COLO829 (cell line): ENCODE measurements at regions not wholly inside any gene's neighbourhood (a gene's known extent, or its start where the extent isn't known, plus 50 kb on each side); places are given as distances from the start of the nearest gene placed in this dataset.
"Not testable (repeated sequence)": the region's sequence is repeated elsewhere in the genome, so short reads cannot be mapped to it uniquely, and the experiment has no call there.

Experiments used
- DNase-seq: peaks from one replicate; pipeline ENCODE4 v3.0.0; 2012; ENCODE audit warnings: low spot score

DNA sequence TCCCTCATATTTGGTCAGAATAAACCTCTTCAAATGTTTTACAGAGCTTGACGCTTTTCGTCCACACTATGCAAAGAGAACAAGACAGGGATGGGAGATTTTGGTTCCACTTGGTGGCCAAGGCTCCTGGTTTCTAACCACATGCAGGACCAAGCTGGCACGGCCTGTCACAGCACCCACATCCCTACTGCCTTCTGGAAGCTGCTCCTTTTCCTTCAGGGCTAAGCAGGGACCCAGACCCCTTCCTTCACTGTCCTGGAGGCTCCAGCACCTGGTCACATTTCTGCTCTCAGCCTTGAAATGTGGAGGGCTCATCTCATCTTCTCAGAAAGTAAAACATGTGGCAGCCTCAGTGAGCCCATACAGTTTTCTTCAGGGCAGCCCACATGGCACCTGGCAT is 50.4 kb upstream of the ARHGEF7 start:
- DNase-seq: no peak

DNA sequence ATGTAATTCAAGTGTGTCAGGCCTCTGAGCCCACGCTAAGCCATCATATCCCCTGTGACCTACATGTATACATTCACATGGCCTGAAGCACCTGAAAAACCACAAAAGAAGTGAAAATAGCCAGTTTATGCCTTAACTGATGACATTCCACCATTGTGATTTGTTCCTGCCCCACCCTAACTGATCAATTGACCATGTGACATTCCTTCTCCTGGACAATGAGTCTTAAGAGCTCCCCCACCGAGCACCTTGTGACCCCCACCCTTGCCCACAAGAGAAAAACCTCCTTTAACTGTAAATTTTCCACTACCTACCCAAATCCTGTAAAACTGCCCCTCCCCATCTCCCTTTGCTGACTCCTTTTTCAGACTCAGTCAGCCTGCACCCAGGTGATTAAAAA is 52.1 kb upstream of the ARHGEF7 start:
- no peak for DNase-seq

DNA sequence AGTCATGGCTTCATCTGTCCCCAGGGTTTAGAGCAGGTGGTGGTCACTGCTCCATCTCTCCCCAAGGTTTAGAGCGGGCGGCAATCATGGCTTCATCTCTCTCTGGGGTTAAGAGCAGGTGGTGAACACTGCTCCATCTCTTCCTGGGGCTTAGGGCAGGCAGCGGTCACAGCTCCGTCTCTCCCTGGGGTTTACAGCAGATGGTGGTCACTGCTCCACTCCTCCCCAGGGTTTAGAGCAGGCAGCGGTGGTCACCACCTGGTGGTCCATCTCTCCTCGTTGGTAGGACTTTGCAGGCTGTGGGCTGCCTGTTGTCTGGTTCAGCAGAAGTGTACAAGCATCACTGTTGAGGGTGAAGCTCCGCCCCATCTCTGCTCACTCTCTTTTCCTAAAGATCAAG is 52.8 kb upstream of the ARHGEF7 start:
- DNase-seq: no peak

DNA sequence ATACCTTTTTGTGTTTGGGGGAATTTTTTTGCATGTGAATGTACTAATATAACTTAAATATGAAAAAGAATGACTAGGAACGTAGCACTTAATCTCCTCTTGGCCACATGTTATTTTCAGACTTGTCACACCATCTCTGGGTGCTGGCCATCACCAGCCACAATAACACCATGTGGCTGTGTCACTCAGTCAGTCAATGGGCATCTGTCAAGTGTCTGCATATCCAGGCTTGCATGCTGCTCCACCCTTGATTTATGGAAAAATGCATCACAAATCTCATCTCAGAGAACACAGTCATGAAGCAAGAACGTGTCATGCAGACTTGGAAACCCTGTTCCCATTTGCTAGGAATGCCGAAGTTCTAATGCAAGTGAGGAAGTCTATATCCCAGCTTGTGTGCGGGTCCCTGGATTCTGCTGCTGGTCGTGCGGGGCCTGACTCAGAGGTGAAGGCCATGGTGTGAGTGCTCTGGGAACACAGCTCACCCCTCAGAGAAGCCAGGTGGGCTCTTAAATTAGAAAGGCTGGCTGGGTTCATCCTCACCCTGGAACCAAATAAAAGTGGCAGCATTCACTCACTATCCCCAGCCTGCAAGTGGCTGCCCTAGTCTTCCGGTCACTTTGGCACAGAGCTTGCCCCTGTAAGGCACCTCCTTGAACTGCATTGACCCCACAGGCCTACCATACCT is 53.6 kb upstream of the ARHGEF7 start:
- no peak for DNase-seq

DNA sequence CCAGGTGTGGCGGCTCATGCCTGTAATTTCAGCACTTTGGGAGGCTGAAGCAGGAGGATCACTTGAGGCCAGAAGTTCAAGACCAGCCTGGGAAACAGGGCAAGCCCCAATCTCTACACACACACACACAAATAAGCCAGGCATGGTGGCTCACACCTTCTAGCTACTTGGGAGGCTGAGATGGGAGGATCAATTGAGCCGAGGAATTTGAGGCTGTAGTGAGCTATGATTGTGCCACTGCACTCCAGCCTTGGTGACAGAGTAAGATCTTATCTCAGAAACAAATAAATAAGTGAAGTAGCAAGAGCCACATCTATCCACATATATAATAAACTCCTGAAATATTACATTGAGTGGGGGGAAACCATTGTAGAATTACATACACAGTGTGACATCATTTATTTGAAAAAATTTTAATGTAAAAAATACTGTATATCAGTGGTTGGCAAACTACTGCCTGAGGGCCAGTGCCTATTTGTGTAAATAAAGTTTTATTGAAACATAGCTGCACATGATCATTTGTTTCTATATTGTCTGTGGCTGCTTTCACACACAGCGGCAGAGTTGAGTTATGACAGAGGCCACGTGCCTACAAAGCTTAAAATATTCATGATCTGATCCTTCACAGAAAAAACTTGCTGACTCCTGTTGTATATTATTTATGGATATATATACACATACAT is 54.7 kb upstream of the ARHGEF7 start:
- no peak for DNase-seq

DNA sequence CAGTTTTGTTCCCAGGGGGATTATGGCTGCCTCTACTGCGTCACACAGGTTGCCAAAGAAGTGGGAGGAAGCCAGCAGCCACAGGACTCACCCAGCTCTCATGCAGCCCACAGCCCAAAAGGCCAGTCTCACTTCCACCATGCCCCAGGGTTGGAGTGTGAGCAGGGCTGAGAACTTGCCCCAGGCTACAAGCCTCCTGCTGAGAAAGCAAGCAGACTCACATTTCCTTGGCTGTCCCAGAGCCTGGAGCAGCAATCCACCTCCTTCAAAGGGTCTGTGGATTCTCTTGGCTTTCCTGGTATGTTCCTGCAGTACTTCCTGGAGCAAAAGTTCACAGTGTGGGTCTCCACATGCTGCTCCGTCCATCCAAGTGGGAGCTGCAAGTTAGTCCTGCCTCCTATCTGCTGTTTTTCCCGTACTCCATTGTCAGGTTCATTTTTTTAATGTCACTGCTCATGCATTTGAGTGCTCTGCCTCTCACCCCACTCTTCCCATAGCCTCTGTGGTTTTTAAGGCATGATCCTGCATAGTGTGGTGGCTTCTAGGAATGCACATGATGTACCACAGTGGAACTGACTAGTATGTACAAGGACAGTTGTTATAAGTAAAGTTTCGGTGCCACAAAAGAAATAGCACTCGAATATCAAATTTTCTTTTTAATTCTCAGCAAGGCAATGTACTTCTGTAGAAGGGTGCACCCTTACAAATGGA is 56.2 kb upstream of the ARHGEF7 start:
- DNase-seq: no peak

DNA sequence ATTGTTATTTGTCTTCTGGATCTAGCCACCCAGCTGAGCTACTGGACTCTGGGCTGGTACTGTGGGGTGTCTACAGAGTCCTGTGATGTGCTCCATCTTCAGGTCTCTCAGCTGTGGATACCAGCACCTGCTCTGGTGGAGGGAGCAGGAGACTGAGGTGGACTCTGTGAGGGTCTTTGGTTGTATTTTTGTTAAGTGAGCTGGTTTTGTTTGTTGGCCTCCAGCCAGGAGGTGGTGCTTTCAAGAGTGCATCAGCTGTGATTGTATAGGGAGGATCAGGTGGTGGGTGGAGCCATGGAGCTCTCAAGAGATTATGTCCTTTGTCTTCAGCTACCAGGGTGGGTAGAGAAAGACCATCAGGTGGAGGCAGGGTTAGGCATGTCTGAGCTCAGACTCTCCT is 56.8 kb upstream of the ARHGEF7 start:
- DNase-seq: not testable (repeated sequence)

DNA sequence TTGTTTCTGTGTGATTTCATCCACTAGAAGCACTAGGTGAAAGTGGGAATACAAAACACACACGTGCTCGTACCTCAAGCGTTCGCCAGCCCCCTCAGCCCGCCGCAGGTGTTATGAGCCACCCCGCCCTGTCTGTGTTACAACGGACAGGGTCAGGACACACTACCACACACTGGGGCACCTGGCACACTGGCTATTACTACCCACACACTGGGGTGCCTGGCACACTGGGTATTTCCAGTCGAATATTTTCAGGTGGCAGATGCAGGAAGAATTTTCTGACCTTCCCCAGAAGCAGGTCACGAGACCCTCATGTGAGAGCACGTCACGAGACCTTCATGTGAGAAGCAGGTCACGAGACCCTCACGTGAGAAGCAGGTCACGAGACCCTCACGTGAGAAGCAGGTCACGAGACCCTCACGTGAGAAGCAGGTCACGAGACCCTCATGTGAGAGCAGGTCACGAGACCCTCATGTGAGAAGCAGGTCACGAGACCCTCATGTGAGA is 63.3 kb upstream of the ARHGEF7 start:
- not testable (repeated sequence) for DNase-seq

DNA sequence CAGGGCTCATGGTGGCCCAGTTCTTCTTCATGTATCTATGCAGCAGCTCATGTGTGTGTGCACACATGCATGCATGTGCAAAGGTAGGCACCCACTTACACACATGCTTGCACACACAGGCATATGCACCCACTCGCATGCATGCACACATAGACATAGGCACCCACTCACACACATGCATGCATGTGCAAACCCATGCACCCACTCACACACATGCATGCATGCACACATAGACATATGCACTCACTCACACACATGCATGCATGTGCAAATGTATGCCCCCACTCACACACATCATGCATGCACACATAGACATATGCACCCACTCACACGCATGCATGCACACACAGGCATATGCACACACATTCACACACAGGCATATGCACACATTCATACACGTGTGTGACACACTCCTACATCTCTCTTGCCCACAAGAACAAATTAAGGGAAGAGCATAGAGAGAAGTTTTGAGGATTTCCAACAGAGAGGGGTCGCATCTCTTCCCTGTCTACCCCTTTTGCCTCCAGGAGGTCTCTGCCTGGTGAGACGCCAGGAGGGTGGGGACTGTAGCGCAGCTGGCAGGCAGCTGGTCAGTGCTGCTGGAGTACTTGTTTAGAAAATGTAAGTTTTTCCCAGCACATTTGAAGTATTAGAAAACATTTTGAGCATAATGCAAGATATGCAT is 63.9 kb upstream of the ARHGEF7 start:
- DNase-seq: no peak

DNA sequence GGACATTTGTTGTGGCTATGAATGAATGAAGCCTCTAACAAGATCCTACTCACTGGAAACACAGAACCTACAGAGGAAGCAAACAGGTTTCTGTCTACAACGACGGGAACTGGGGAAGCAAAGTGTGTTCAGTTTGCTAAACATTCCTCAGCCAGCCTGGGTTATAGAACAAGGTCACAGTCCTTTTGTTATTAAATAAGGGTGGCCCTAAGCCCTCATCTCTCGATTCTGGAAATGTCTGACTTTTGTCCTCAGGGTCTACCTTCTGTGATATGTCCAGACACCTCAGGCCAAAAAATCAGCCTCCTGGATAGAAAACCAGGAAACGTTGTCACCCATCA is 64.6 kb upstream of the ARHGEF7 start:
- no peak for DNase-seq

DNA sequence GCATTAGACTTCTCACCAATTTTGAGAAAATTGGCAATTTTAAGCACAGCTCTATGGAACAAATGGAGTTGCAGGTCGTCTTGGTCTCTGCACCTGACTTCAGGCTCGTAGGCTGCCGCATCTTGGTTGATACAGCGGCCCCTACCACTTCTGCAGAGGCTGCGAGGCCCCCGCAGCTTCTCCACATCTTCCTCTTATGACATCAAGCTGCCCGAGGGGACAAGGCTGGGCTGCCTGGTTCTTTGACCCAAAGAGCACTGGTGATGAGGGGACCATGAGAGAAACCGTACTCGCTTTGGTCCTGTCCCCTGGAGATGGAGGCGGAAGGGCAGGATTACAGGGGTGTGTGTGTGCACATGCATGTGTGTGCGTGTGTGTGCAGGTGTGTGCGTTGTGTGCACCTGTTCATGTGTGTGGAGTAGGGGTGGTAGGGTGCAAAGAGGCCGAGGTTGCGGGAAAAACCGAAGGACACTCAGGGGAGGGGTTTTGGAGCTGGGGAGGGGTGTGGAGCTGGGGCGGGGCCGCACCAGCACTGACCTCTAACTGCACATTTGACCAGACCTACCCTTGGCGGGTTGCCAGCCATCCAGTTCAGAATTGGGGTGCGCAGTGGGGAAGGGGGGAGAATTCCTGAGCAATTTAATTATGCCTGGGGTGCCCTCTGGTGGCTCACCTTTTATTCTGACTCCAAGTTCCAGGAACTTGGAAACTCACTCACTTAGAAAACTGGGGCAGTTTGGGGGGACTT is 65.1 kb upstream of the ARHGEF7 start:
- no peak for DNase-seq

DNA sequence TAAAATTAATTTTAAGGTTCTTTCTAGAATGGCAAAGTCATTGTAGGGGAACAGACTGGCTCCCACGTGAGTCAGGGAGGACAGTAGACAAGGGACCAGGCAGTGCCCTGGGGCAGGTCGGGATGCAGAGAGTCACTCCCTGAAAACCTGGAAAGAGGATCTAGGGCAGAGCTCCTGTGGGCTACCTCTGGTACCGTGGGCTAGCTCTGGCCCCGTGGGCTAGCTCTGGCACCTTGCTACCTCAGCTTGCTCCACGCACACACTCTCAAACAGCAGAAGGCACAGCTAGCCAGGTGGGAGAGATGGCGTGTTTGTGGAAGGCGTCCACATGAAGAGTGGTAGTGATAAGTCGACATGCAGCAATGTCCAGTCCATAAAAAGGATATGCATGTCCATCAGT is 66.7 kb upstream of the ARHGEF7 start:
- DNase-seq: no peak

DNA sequence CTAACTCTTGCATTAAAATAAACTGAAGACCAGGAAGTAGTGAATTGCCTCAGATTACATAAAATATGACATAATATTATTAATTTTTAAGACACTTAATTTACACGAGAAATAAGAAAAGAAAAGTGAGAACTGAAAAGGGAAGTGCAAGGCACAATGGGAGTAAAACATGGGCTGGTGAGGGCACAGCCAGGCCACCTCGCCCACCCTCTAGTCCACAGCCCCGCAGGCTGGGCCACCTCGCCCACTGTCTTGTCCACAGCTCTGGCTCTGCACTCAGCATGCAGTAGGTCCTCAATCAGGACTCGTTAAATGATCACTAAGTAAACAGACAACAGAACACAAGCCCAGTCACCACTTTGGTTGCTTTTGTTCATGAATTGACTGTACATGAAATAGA is 67.8 kb upstream of the ARHGEF7 start:
- no peak for DNase-seq

DNA sequence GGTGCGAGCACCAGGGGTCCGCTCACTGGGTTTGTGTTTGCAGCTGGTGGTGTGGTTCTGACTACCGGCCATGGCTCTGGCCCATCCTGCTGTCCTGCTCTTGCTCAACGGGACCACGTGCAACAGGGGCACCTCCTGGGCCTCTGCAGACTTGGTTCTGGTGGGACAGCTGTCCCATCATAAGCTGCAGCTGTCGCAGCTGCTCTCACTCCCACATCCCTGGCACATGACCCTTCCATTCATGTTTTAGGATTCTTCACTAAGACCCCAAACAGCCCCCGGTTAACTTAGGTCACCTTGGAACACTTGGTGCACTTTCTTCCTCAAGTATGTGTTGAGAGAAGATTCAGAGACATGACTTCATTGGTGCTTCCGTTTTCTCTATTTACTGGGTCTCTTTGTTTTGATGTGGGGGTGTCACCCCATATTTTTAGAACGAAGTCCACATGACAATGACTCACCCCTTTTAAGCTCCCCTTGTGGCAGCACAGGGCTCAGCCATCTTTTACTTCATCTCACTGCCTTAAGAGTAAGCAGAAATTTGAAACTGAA is 68.4 kb upstream of the ARHGEF7 start:
- DNase-seq: no peak

DNA sequence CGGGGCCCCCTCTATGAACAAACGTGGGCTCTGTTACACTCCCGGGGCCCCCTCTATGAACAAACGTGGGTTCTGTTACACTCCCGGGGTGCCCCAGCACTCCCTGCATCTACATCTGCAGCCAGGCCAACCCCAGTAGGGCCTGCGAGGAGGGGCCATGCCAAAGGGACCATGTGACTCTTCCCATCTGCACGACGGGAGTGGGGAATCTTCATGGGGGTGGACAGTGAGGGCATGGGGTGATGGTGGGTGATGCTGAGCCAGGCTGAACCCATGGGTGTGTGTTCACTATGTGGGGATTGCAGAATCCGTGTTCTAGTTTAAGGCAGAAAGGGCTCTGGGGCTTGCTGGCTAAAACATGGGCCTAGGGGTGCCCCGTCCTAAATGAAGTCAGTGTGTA is 69.9 kb upstream of the ARHGEF7 start:
- no peak for DNase-seq

DNA sequence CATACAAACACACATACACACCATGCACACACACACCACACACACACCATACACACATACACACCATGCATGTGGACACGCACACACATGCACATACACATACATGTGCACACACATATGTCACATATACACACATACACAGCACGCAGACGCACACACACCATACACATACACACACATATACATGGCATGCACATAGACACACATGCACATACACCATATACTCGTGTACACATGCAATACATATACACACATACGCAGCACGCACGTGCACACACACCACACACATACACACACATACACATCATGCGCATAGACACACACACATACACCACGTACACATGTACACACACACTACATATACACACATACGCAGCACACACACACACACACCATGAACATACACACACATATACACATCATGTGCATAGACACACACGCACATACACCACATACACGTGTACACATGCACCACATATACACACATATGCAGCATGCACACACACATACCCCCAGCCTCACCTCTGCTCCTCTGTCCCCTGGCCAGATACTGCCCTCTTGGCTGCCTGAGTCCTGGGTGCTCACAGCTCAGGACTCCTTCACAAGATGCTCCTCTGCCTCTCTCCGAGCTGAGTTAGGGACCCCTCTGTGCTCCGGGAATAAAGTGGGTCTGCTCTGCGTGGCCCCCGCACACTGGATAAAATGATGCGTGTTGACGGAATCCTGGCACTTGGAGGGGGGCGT is 70.9 kb upstream of the ARHGEF7 start:
- DNase-seq: no peak

DNA sequence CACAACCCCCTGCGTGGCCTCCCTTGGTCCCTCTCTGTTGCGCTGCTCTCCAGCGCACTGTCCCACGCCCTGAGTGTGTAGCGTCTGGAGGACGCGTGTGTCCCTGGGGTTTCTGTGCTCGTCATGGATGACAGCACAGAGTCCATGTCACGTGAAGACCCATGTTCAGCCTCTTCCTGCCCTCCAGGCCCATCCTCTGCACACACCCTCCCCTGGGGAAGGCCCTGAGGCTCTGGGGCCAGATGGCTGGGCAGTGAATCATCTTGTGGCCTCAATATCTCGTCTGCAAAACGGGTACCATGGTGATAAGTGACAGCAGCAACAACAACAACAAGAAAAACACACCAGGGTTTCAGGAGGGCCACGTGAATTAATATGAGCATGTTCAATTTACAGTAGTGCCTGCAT is 71.5 kb upstream of the ARHGEF7 start:
- DNase-seq: no peak

DNA sequence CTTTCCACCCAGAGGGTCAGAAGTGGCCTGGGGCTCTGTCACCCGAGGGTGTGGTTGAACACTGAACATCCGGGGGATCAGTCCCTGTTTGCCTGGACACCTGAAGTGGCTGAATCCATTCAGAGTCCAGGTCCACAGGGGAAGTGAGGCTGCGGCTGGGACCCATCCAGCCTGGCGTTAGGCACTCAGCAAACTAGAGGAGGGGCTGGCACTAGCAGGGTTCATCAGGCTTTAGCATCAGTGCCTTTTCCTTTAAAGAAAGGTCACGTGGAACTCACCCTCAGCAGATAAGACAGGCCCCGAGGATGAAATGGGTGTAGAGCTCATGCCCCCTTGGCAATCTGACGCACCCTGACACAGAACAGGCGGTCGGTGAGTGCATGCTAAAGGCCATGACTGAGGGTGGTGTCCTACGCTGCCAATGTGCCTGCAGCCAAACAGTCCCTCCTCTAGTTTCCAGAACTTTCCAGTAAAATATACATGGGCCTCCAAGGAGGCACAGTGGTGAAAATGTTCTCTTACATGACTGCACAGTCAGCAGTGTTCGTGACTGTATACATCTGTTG is 72.4 kb upstream of the ARHGEF7 start:
- DNase-seq: no peak

DNA sequence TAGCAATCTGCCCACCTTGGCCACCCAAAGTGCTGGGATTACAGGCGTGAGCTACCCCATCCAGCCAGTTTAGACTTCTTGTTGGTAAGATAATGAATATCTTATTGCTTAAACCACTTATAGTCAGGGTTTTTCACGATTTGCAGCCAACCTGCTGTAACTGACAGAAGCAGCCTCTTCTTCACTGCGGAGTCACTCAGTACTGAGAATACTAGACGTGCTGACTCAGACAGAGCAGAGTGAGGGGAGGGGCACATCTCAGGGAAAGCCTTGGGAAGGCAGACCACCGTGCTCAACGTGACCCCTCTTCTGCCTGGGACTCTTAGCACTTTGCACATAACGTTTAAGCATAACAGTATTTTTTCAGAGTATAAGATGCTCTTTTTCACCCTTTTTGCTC is 74.3 kb upstream of the ARHGEF7 start:
- no peak for DNase-seq

DNA sequence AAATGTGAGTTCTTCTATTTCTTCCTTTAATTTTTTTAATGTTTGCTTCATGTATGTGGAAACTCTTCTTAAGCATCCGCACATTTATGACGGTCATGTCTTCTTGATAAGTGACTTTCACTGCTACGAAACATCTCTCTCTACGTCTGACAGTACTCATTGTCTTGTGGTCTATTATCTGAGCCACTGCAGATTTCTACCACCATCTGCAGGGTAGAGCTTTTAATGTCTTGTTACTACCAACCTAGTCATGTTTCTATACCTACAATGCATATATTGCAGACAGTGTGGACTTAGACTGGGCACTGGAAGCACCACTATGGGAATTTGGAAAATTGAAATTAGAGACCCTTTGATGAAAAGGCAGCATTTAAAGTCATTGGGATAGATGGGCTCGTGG is 75.4 kb upstream of the ARHGEF7 start:
- no peak for DNase-seq

DNA sequence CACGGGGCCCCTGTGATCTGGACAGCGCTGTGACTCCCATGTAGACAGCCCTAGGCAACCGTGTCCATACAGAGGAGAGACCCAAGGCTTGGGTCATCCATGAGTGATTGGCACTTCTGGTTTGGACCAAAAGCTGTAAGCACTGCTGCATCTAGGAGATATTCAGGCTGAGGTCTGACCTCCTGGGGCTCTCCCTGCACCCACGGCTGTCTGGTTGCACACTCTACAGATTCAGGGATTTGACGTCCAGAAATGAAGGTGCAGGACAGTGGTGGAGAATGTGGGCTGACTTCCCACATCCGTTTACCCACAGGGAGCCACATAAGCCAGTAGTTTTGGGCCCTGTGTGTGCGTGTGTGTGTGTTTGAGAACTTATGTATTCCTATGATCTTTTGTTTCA is 76.2 kb upstream of the ARHGEF7 start:
- DNase-seq: no peak
